GM12874 (cell line): ENCODE measurements at regions not wholly inside any gene's neighbourhood (a gene's known extent, or its start where the extent isn't known, plus 50 kb on each side); places are given as distances from the start of the nearest gene placed in this dataset.
A peak's percentile ranks its signal among the peaks of the same experiment; 100 is the strongest.

Source experiments
- TF ChIP-seq, protein P1 (sequence below): IDR thresholded peaks from 2 replicates; pipeline ENCODE4 v1.5.1; 2011; ENCODE audit warnings: low read depth, mild to moderate bottlenecking, control low read depth, low read length, moderate library complexity; ENCODE audit not compliant: insufficient read depth

DNA sequence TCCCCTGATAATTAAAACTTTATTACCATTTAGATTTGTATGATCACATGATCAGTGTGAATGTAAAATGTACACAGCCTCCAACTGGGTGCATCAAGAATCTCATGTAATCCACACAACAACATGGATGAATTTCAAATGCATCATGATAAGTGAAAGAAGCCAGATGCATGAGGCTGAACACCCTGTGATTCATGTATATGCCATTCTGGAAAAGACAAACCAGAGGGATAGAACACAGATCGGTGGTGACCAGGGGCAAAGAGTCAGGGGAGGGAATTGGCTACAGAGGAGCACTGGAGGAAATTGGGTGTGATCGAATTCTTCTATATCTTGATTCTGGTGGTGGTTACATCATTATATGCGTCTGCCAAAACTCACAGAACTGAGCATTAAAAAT, 170.7 kb upstream of the SLC24A3 start:
- TF ChIP-seq, protein P1, sequence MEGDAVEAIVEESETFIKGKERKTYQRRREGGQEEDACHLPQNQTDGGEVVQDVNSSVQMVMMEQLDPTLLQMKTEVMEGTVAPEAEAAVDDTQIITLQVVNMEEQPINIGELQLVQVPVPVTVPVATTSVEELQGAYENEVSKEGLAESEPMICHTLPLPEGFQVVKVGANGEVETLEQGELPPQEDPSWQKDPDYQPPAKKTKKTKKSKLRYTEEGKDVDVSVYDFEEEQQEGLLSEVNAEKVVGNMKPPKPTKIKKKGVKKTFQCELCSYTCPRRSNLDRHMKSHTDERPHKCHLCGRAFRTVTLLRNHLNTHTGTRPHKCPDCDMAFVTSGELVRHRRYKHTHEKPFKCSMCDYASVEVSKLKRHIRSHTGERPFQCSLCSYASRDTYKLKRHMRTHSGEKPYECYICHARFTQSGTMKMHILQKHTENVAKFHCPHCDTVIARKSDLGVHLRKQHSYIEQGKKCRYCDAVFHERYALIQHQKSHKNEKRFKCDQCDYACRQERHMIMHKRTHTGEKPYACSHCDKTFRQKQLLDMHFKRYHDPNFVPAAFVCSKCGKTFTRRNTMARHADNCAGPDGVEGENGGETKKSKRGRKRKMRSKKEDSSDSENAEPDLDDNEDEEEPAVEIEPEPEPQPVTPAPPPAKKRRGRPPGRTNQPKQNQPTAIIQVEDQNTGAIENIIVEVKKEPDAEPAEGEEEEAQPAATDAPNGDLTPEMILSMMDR = no peak

GRCh38 chr20:19045371-19045770, 167.1 kb upstream of the SLC24A3 start:
- TF ChIP-seq, protein P1 = no peak

DNA sequence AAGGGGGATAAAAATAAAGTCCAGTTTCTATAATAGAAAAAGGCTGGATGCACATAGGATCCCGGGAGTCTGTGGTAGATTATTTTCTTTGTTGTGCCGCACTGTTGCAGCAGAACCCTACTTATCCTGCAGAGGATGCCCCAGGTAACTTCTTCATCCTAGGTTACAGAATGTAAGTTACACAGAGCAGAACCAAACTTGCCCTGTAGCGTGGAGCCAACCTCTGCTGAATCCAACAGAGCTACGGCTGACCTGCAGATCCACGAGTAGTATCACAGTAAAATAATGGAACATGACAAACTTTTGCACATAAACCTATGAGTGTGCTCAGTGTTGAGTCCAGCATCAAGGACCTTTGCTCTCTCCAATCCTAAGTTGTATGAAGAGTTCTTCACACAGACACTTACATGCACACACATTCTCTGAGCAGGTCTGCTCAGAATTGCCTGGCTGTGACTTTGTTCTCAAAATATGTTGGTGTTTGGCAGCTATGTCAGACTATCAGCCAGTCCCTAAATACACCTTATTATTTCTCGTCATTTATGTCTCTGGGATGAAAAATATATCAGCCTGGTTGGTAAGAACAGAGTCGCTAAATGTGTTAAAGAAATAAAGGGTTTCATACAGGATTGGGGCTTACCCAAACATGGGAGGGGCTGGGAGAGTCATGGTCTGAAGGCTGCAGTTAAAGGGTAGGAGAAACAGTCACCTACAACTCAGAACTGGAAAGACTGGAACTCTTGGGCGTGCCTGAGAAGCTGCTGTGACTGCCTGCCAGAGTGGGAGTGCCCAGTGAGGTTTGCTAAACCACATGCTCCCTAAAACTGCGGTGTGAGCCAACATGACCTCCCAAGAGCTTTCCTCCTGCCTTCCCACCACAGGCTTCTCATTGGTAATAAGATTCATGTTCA, 165.1 kb upstream of the SLC24A3 start:
- TF ChIP-seq, protein P1 = no peak

DNA sequence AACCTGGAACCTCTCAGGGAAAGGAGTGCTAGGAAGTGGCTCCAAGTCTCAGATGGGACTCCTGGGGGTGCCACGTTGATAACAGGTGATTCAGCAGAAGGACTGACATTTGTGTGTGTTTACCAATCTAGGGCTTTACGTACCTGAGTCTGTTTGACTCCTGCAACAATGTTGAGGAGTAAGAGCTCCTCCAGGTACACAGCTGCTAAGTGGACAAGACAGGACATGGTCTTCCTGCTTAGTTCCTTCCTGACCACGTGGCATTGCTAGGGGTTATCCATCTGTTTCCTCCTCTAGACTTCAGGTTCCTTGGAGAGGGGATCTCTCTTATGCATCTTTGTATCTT, 164.5 kb upstream of the SLC24A3 start:
- TF ChIP-seq, protein P1 = no peak

DNA sequence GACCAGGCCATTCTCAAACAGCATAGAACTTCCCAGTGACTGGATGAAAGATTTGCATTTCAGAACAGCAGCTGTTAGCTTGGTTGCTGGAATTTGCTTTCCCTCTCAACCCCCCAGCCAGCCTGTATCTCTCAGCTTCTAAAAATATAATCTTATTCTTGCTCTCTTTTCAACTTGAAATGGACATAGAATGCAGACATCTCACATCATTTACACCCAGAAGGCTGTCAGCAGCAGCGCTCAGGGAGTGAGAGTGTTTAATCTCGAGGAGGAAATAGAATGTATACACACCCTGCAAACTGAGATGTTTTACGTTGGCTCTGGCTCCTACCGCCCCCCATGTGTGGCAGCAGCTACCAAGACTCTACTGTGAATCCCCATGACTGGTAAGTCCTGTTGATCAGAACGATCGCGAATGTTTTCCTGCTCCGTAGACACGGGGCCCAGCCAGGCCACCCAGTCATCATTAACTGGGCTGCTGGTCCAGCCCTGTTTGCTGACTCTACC, 163.4 kb upstream of the SLC24A3 start:
- TF ChIP-seq, protein P1 = no peak

- TF ChIP-seq, protein P1 = no peak
These were observed 162.9 kb upstream of the SLC24A3 start for GRCh38 chr20:19049514-19049913.

DNA sequence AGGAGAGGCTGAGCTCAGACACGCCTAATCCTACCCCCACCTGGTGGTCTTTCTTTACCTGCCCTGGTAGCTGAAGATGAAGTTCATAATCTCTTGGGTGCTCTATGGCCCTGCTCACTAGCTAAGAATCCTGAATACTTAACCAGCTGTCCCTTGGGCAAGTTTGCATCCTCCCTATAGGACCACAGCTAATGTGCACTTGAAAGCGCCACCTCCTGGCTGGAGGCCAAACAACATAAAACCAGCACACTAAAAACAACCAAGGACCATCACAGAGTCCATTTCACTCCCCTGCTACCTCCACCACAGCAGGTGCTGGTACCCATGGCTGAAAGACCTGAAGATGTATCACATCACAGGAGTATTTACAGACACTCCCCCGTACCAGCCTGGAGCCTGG, 155.5 kb upstream of the SLC24A3 start:
- TF ChIP-seq, protein P1 = peak; percentile 31; the same call in 1 of the 2 replicates
